Ascending aorta (tissue), 2 donors: ENCODE measurements at regions not wholly inside any gene's neighbourhood (a gene's known extent, or its start where the extent isn't known, plus 50 kb on each side); places are given as distances from the start of the nearest gene placed in this dataset.
"Not testable (repeated sequence)": the region's sequence is repeated elsewhere in the genome, so short reads cannot be mapped to it uniquely, and the experiment has no call there.

ENCODE experiments used
- DNase-seq, 2 donors: peaks; one replicate each; pipeline ENCODE4 v3.0.0-alpha.2; 2019; ENCODE audit warnings: low spot score in 2 of 2
- H3K27ac ChIP-seq, 2 donors: fragments of 200-600 bp; sonication (generic); one replicate each; pipeline ENCODE4 v1.5.1; 2016 to 2017; ENCODE audit warnings: mild to moderate bottlenecking in 1 of 2
- H3K27me3 ChIP-seq: fragments of 200-600 bp; sonication (generic); one replicate; pipeline ENCODE4 v1.5.1; 2017
- H3K36me3 ChIP-seq, 2 donors: fragments of 200-600 bp; sonication (generic); one replicate each; pipeline ENCODE4 v1.5.1; 2016
- H3K4me1 ChIP-seq, 2 donors: fragments of 200-600 bp; sonication (generic); one replicate each; pipeline ENCODE4 v1.5.1; 2016 to 2017; ENCODE audit warnings: mild to moderate bottlenecking in 1 of 2
- H3K4me3 ChIP-seq, 2 donors: fragments of 200-600 bp; sonication (generic); one replicate each; pipeline ENCODE4 v1.5.1; 2016 to 2017; ENCODE audit warnings: mild to moderate bottlenecking in 1 of 2
- H3K9me3 ChIP-seq, 2 donors: fragments of 200-600 bp; sonication (generic); one replicate each; pipeline ENCODE4 v1.5.1; 2016
- intact Hi-C: fragments of 100-400 bp; cut with DNase I; formaldehyde crosslinking; loops from one replicate; pipeline ENCODE4 v1.15.1; 2023
- TF ChIP-seq, protein P1 (sequence below), 3 experiments: fragments of 200-600 bp in 2 of 3; fragments of 450-650 bp in 1 of 3; sonication (generic) in 2 of 3; IDR thresholded peaks; one replicate each; pipeline ENCODE4 v1.5.1; 2016 to 2019; ENCODE audit warnings: antibody characterized with exemption in 3 of 3, mild to moderate bottlenecking in 1 of 3, moderate library complexity in 1 of 3

DNA sequence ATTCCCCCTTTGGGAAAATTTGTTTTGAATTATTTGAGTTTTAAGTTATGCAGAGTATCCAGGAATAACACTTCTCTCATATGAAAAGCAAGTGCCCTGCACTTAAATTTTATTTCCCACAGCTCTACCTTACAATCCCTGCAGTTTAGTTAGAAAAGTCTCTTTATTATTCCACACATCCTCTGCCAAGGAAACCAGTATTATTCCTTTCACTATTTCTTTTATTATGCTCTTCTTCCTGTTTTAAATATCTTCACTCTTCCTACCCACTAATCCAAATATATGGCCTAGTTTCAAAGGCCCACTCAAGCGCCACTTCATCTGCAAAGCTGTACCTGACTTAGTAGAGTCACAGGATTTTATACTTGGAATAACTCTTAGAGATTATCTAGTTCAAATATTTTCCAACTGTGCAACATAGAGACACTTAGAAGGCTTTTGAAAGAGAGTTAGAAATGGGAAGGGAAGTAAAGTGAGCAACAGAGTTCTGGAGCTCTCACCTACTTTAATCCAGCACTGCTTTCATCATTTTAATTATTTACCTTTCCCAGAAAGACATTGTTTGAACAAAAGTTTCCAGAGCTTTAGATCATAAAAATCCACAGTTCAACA lies 97.2 kb upstream of the LYPLAL1 start:
- Histone ChIP-seq H3K27me3 (no peaks in the 10 kb centered on the region), H3K4me3 (no peak overlapping the region), H3K36me3 (no peaks in the 10 kb centered on the region), H3K27ac (no peak overlapping the region), H3K9me3 (no peaks in the 10 kb centered on the region), H3K4me1 (no peaks in the 10 kb centered on the region)
- intact Hi-C loops, result no loop called here
- no peak for DNase-seq
- TF ChIP-seq, protein P1, sequence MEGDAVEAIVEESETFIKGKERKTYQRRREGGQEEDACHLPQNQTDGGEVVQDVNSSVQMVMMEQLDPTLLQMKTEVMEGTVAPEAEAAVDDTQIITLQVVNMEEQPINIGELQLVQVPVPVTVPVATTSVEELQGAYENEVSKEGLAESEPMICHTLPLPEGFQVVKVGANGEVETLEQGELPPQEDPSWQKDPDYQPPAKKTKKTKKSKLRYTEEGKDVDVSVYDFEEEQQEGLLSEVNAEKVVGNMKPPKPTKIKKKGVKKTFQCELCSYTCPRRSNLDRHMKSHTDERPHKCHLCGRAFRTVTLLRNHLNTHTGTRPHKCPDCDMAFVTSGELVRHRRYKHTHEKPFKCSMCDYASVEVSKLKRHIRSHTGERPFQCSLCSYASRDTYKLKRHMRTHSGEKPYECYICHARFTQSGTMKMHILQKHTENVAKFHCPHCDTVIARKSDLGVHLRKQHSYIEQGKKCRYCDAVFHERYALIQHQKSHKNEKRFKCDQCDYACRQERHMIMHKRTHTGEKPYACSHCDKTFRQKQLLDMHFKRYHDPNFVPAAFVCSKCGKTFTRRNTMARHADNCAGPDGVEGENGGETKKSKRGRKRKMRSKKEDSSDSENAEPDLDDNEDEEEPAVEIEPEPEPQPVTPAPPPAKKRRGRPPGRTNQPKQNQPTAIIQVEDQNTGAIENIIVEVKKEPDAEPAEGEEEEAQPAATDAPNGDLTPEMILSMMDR (IDR thresholded peaks at IDR 0.05), result no peak

GRCh38 chr1:219077767-219078166 lies 95.9 kb upstream of the LYPLAL1 start:
- H3K4me1 ChIP-seq, H3K27me3 ChIP-seq, H3K4me3 ChIP-seq, H3K27ac ChIP-seq, H3K36me3 ChIP-seq, DNase-seq, H3K9me3 ChIP-seq, intact Hi-C loops: not testable (repeated sequence)

DNA sequence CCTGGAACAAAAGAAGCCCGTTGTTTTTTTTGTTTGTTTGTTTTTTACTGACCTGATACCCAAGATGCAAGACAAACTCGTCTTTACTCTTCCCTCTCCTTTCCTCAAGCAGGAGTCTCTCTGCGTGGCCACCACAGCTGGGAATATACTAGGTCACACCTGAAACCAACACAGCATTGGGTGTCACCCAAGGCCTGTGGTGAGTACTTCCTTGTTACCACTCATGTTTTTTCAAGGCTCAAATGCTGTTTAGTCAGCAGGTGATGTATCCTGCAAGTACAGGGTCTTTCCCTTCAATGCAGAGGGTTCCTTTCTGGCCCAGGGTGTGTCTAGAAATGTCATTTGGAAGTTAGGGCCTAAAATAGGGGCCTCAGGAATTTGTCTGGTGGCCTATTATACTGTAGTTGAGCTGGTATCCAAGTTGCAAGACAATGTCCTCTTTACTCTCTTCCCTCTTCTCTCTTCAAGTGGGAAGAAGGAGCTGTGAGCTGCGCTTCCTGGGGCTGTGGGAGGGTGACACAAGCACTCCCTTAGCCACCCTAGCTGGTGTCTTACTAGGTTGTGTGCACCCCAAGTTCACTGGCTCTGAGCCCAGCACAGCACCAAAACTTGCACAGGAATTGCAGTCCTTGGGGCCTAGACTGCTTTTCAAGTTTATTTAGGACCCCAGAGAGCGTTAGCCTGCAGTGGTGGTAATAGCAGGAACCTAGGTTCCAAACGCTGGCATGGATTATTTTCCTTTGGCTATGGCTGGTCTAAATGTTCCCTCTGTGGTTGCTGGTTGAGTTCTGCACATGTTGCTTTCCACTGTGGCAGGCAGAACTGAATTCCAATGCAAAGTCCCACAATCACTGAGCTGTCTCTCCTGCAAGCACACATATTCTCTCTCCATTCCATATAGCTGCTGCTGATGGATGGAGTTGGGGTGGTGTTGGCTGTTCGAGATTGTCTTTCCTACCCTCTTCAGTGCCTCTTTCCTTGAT lies 91.4 kb upstream of the LYPLAL1 start:
- H3K27ac ChIP-seq, result no peak overlapping the region
- no peak overlapping the region for H3K4me3 ChIP-seq
- DNase-seq, result no peak
- H3K9me3 ChIP-seq, result no peaks in the 10 kb centered on the region
- no peaks in the 10 kb centered on the region for H3K27me3 ChIP-seq
- intact Hi-C loops, result no loop called here
- H3K36me3 ChIP-seq, result no peaks in the 10 kb centered on the region
- TF ChIP-seq, protein P1 (IDR thresholded peaks at IDR 0.05), result no peak
- no peaks in the 10 kb centered on the region for H3K4me1 ChIP-seq

DNA sequence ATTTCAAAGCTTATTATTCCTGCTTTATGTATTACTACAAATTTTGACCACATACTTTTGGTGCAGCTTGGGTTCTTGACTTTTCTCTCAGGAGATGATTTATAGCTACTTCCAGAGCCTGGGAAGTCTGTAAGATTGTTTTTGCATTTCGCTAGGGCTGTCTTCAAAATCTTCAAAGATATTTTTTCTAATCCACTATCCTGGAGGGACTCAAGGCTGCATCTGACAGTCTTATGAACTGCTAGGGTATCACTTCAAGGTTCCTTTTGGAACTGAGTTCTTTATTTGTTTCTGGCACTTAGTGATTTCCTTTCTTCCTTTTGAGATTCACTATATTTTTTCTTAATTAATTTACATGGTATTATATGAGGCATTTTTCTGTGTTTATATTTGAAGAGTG lies 90.0 kb upstream of the LYPLAL1 start:
- intact Hi-C loops, result no loop called here
- Histone ChIP-seq H3K4me1 (no peaks in the 10 kb centered on the region), H3K4me3 (no peak overlapping the region), H3K27ac (no peak overlapping the region), H3K27me3 (no peaks in the 10 kb centered on the region), H3K36me3 (no peaks in the 10 kb centered on the region), H3K9me3 (no peaks in the 10 kb centered on the region)
- TF ChIP-seq, protein P1 (IDR thresholded peaks at IDR 0.05), result no peak
- DNase-seq, result no peak

DNA sequence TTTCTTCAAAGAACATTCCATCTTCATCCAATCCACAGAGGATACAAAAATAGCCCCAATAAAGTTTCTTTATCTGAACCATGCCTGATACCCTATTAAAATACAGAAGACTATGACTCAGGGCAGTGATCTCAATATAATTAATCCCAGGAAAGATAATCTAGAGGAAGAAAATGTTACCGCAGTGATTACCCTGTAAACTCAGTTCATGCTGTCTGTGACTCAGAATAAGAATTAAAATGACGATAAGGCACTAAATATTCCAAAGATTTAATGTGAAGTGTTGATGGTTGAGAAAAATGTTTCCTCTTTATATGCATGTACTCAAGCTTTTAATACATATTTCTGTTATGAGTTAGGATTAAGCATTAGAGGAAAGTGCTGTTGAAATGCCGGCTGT lies 88.6 kb upstream of the LYPLAL1 start:
- Histone ChIP-seq H3K27me3 (no peaks in the 10 kb centered on the region), H3K4me3 (no peak overlapping the region), H3K36me3 (no peaks in the 10 kb centered on the region), H3K27ac (no peak overlapping the region), H3K9me3 (no peaks in the 10 kb centered on the region), H3K4me1 (no peaks in the 10 kb centered on the region)
- TF ChIP-seq, protein P1 (IDR thresholded peaks at IDR 0.05), result no peak
- DNase-seq, result no peak
- intact Hi-C loops, result no loop called here

GRCh38 chr1:219085988-219086387 lies 87.7 kb upstream of the LYPLAL1 start:
- DNase-seq, result no peak
- Histone ChIP-seq H3K4me1 (no peaks in the 10 kb centered on the region), H3K9me3 (no peaks in the 10 kb centered on the region), H3K27ac (no peak overlapping the region), H3K4me3 (no peak overlapping the region), H3K27me3 (no peaks in the 10 kb centered on the region), H3K36me3 (no peaks in the 10 kb centered on the region)
- TF ChIP-seq, protein P1 (IDR thresholded peaks at IDR 0.05), result no peak
- intact Hi-C loops, result no loop called here
